ENCODE measurements at regions not wholly inside any gene's neighbourhood (a gene's known extent, or its start where the extent isn't known, plus 50 kb on each side); places are given as distances from the start of the nearest gene placed in this dataset.

GRCh38 chr22:26985931-26986782, 328.8 kb downstream of the MIAT start:
- TF ChIP-seq, protein P1, sequence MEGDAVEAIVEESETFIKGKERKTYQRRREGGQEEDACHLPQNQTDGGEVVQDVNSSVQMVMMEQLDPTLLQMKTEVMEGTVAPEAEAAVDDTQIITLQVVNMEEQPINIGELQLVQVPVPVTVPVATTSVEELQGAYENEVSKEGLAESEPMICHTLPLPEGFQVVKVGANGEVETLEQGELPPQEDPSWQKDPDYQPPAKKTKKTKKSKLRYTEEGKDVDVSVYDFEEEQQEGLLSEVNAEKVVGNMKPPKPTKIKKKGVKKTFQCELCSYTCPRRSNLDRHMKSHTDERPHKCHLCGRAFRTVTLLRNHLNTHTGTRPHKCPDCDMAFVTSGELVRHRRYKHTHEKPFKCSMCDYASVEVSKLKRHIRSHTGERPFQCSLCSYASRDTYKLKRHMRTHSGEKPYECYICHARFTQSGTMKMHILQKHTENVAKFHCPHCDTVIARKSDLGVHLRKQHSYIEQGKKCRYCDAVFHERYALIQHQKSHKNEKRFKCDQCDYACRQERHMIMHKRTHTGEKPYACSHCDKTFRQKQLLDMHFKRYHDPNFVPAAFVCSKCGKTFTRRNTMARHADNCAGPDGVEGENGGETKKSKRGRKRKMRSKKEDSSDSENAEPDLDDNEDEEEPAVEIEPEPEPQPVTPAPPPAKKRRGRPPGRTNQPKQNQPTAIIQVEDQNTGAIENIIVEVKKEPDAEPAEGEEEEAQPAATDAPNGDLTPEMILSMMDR (IDR thresholded peaks at IDR 0.05), result no peak
- H3K36me3 ChIP-seq, result no peaks in the 10 kb centered on the region
- DNase-seq (ENCODE audit: low spot score in 2 of 2), result no peak
- H3K4me1 ChIP-seq, result peaks cover 0 to 11% of the 10 kb centered on the region in 2 donors
- H3K9me3 ChIP-seq, result no peaks in the 10 kb centered on the region
- intact Hi-C loops (cut with DNase I), result no loop called here
- no peak overlapping the region for H3K4me3 ChIP-seq
- H3K27ac ChIP-seq, result no peak overlapping the region
- no peaks in the 10 kb centered on the region for H3K27me3 ChIP-seq

- no peak for DNase-seq (ENCODE audit: low spot score in 2 of 2)
- intact Hi-C loops (cut with DNase I), result no loop called here
- TF ChIP-seq, protein P1 (IDR thresholded peaks at IDR 0.05), result no peak
- Histone ChIP-seq H3K4me1 (peaks cover 0 to 6% of the 10 kb centered on the region in 2 donors), H3K4me3 (no peak overlapping the region), H3K27me3 (no peaks in the 10 kb centered on the region), H3K27ac (no peak overlapping the region), H3K36me3 (no peaks in the 10 kb centered on the region), H3K9me3 (no peaks in the 10 kb centered on the region)
Measured at GRCh38 chr22:26986884-26987283, 329.5 kb downstream of the MIAT start.

GRCh38 chr22:26990503-26991189, 333.3 kb downstream of the MIAT start:
- Histone ChIP-seq H3K36me3 (no peaks in the 10 kb centered on the region), H3K9me3 (no peaks in the 10 kb centered on the region), H3K27ac (no peak overlapping the region), H3K4me1 (no peaks in the 10 kb centered on the region), H3K27me3 (no peaks in the 10 kb centered on the region), H3K4me3 (no peak overlapping the region)
- TF ChIP-seq, protein P1 (IDR thresholded peaks at IDR 0.05), result no peak
- intact Hi-C loops (cut with DNase I), result no loop called here
- DNase-seq (ENCODE audit: low spot score in 2 of 2), result no peak

DNA sequence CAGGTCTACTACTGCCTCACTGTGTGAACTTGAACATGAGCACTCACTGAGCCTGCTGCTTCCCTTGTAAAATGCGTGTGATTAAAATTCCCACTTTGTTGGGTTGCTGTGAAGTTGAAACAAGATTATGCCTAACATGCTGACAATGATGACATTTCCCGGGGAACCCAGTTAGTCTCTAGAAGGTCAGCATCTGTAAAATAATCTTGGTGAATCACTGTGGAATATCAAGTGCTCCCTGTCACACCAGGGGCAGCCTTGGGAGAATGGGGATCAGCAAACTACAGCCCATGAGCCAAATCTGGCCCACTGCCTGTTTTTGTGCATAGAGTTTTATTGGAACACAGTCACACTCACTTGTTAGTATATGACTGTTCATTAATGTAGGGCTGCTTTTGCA, 335.2 kb downstream of the MIAT start:
- intact Hi-C loops (cut with DNase I), result no loop called here

GRCh38 chr22:26993886-26994285, 336.5 kb downstream of the MIAT start:
- intact Hi-C loops (cut with DNase I), result no loop called here
- TF ChIP-seq, protein P1 (IDR thresholded peaks at IDR 0.05), result no peak
- H3K27me3 ChIP-seq, result no peaks in the 10 kb centered on the region
- H3K27ac ChIP-seq, result no peak overlapping the region
- DNase-seq (ENCODE audit: low spot score in 2 of 2), result no peak
- no peaks in the 10 kb centered on the region for H3K9me3 ChIP-seq
- no peaks in the 10 kb centered on the region for H3K4me1 ChIP-seq
- no peaks in the 10 kb centered on the region for H3K36me3 ChIP-seq
- H3K4me3 ChIP-seq, result no peak overlapping the region

More for the DNA sequence above, 335.2 kb downstream of the MIAT start:
- TF ChIP-seq, protein P1 (IDR thresholded peaks at IDR 0.05), result no peak
- no peak for DNase-seq (ENCODE audit: low spot score in 2 of 2)
- no peaks in the 10 kb centered on the region for H3K36me3 ChIP-seq
- no peak overlapping the region for H3K4me3 ChIP-seq
- no peaks in the 10 kb centered on the region for H3K27me3 ChIP-seq
- H3K27ac ChIP-seq, result no peak overlapping the region
- H3K4me1 ChIP-seq, result no peaks in the 10 kb centered on the region
- no peaks in the 10 kb centered on the region for H3K9me3 ChIP-seq
